ENCODE measurements at regions not wholly inside any gene's neighbourhood (a gene's known extent, or its start where the extent isn't known, plus 50 kb on each side); places are given as distances from the start of the nearest gene placed in this dataset.

- 82% methylated on average over 9 of the region's 9 CpGs for WGBS (ENCODE audit: low lambda C conversion rate, missing lambda C conversion rate)
- Histone ChIP-seq H3K4me2 (no peak overlapping the region), H3K27me3 (no peaks in the 10 kb centered on the region), H3K9me3 (ENCODE audit: low read depth) (no peaks in the 10 kb centered on the region), H3K9me2 (replicated peaks; ENCODE audit: insufficient read depth) (no peaks in the 10 kb centered on the region), H3K27ac (no peak overlapping the region), H3K4me1 (ENCODE audit: insufficient read depth) (no peaks in the 10 kb centered on the region), H2AFZ (no peak overlapping the region), H3K79me2 (no peaks in the 10 kb centered on the region), H3K4me3 (no peak overlapping the region), H4K20me1 (ENCODE audit: insufficient read depth, poor library complexity, severe bottlenecking) (no peaks in the 10 kb centered on the region), H3K36me3 (replicated peaks; ENCODE audit: insufficient read depth, low read depth) (no peaks in the 10 kb centered on the region)
- DNase-seq (ENCODE audit: low spot score), result no peak
- TF ChIP-seq EZH2 (IDR thresholded peaks at IDR 0.05; ENCODE audit: borderline replicate concordance) (no peak), EZH2phosphoT487 (IDR thresholded peaks at IDR 0.05; ENCODE audit: low read depth, severe bottlenecking, unreplicated experiment) (no peak)
- TF ChIP-seq, protein P1, sequence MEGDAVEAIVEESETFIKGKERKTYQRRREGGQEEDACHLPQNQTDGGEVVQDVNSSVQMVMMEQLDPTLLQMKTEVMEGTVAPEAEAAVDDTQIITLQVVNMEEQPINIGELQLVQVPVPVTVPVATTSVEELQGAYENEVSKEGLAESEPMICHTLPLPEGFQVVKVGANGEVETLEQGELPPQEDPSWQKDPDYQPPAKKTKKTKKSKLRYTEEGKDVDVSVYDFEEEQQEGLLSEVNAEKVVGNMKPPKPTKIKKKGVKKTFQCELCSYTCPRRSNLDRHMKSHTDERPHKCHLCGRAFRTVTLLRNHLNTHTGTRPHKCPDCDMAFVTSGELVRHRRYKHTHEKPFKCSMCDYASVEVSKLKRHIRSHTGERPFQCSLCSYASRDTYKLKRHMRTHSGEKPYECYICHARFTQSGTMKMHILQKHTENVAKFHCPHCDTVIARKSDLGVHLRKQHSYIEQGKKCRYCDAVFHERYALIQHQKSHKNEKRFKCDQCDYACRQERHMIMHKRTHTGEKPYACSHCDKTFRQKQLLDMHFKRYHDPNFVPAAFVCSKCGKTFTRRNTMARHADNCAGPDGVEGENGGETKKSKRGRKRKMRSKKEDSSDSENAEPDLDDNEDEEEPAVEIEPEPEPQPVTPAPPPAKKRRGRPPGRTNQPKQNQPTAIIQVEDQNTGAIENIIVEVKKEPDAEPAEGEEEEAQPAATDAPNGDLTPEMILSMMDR (IDR thresholded peaks at IDR 0.05; ENCODE audit: poor library complexity), result no peak
Observed at GRCh38 chr15:25619761-25620160, 180.9 kb upstream of the UBE3A start.

DNA sequence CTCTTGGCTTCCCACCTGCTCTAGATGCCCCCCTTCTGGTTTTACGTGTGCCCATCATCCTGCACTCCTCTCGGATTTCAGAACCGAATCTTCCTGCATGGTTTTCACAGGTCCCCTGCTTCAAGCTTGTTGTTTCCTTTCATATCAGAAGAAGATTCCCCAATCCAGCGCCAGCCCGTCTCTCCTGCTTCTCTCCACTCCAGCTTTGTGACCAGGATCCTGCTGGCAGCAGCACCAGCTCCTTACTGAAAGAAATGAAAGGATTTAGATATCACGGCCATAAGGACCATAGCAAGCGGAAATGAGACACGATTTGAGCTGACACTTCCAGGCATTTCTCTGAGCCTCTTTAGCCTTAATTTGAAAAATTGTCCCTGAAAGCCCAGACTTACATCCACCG is 180.3 kb upstream of the UBE3A start:
- Histone ChIP-seq H3K27ac (no peak overlapping the region), H3K4me3 (no peak overlapping the region), H3K79me2 (no peaks in the 10 kb centered on the region), H4K20me1 (ENCODE audit: insufficient read depth, poor library complexity, severe bottlenecking) (no peaks in the 10 kb centered on the region), H3K27me3 (no peaks in the 10 kb centered on the region), H3K9me2 (replicated peaks; ENCODE audit: insufficient read depth) (no peaks in the 10 kb centered on the region), H3K4me2 (no peak overlapping the region), H3K36me3 (replicated peaks; ENCODE audit: insufficient read depth, low read depth) (no peaks in the 10 kb centered on the region), H3K9me3 (ENCODE audit: low read depth) (no peaks in the 10 kb centered on the region), H2AFZ (no peak overlapping the region), H3K4me1 (ENCODE audit: insufficient read depth) (no peaks in the 10 kb centered on the region)
- 81% methylated on average over 9 of the region's 9 CpGs for WGBS (ENCODE audit: low lambda C conversion rate, missing lambda C conversion rate)
- no peak for DNase-seq (ENCODE audit: low spot score)
- TF ChIP-seq, protein P1 (IDR thresholded peaks at IDR 0.05; ENCODE audit: poor library complexity), result no peak

DNA sequence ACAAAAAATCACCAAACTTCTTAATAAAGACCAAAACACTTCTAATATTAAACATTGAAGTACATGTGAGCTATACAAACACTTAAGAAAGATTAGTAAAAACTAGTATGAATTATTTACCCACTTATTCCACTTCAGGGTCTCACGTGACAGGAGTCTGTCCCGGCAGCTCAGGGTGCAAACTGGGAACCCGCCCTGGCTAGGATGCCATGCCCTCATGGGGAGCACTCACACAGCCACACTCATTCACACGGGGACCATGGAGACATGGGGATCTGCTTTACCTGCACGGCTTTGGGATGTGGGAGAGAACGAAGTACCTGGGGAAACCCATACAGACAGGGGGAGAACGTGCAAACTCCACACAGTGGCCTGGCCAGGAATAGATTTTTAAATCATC is 179.3 kb upstream of the UBE3A start:
- no peak overlapping the region for H2AFZ ChIP-seq
- 89% methylated on average over 7 of the region's 7 CpGs for WGBS (ENCODE audit: low lambda C conversion rate, missing lambda C conversion rate)
- TF ChIP-seq EZH2phosphoT487 (IDR thresholded peaks at IDR 0.05; ENCODE audit: low read depth, severe bottlenecking, unreplicated experiment) (no peak), EZH2 (IDR thresholded peaks at IDR 0.05; ENCODE audit: borderline replicate concordance) (no peak)
- TF ChIP-seq, protein P1 (IDR thresholded peaks at IDR 0.05; ENCODE audit: poor library complexity), result no peak
- no peaks in the 10 kb centered on the region for H3K79me2 ChIP-seq
- no peaks in the 10 kb centered on the region for H3K9me2 ChIP-seq (replicated peaks; ENCODE audit: insufficient read depth)
- no peaks in the 10 kb centered on the region for H3K4me1 ChIP-seq (ENCODE audit: insufficient read depth)
- no peak for DNase-seq (ENCODE audit: low spot score)
- no peak overlapping the region for H3K27ac ChIP-seq
- no peak overlapping the region for H3K4me2 ChIP-seq
- no peaks in the 10 kb centered on the region for H3K27me3 ChIP-seq
- no peaks in the 10 kb centered on the region for H4K20me1 ChIP-seq (ENCODE audit: insufficient read depth, poor library complexity, severe bottlenecking)
- H3K36me3 ChIP-seq (replicated peaks; ENCODE audit: insufficient read depth, low read depth), result no peaks in the 10 kb centered on the region
- H3K4me3 ChIP-seq, result no peak overlapping the region
- H3K9me3 ChIP-seq (ENCODE audit: low read depth), result no peaks in the 10 kb centered on the region

DNA sequence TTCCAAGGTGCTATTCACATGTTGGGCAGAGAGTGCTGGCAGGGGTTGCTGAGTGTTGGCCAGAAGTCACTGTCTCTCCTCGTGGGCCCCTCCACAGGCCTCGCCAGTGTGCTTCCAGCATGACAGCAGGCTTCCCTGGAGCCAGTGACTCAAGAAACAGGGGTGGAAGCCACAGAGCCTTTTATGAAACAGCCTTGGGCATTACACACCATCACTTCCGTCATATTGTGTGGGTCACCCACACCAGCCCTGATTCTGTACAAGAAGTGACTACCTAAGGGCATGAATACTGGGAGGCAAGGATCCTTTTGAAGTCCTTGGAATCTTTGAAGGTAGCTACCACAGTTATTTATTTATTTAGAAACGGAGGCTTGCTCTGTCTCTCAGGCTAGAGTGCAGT is 177.6 kb upstream of the UBE3A start:
- Histone ChIP-seq H3K9me2 (replicated peaks; ENCODE audit: insufficient read depth) (no peaks in the 10 kb centered on the region), H3K79me2 (no peaks in the 10 kb centered on the region), H4K20me1 (ENCODE audit: insufficient read depth, poor library complexity, severe bottlenecking) (no peaks in the 10 kb centered on the region), H3K27ac (no peak overlapping the region), H3K27me3 (no peaks in the 10 kb centered on the region), H3K4me3 (no peak overlapping the region), H3K4me2 (no peak overlapping the region), H2AFZ (no peak overlapping the region), H3K36me3 (replicated peaks; ENCODE audit: insufficient read depth, low read depth) (no peaks in the 10 kb centered on the region), H3K4me1 (ENCODE audit: insufficient read depth) (no peaks in the 10 kb centered on the region), H3K9me3 (ENCODE audit: low read depth) (no peaks in the 10 kb centered on the region)
- no peak for DNase-seq (ENCODE audit: low spot score)
- WGBS (ENCODE audit: low lambda C conversion rate, missing lambda C conversion rate), result 67% methylated on average over 4 of the region's 4 CpGs
- TF ChIP-seq EZH2phosphoT487 (IDR thresholded peaks at IDR 0.05; ENCODE audit: low read depth, severe bottlenecking, unreplicated experiment), result no peak
- no peak for TF ChIP-seq EZH2 (IDR thresholded peaks at IDR 0.05; ENCODE audit: borderline replicate concordance)
- TF ChIP-seq, protein P1 (IDR thresholded peaks at IDR 0.05; ENCODE audit: poor library complexity), result no peak

All from hepatocyte (in vitro differentiated cells).